ENCODE measurements at regions not wholly inside any gene's neighbourhood (a gene's known extent, or its start where the extent isn't known, plus 50 kb on each side); places are given as distances from the start of the nearest gene placed in this dataset.

DNA sequence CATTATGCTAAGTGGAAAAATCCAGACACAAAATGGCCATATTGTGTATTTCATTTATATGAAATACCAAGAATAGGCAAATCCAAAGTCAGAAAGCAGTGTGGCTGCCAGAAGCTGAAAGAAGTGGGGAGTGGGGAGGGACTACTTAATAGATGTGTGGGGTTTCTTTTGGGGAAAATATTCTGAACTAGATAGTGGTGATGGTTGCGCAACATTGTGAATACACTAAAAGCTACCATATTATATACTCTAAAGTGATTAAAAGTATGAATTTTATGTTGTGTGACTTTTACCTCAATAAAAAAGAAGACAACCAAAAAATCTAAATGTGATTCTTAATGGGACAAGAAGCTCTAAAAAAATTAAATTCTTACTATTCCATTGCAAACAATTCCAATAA lies 272.6 kb downstream of the DAD1 start:
- DNase-seq (no peak), ATAC-seq (no peak)
- H4K20me1 ChIP-seq (ENCODE audit: low read length), result no peaks in the 10 kb centered on the region
- intact Hi-C loops (cut with micrococcal nuclease), result loop anchor here (10.0 kb wide), 2 partner anchors 238 to 338 kb away; no protein-coding TSS in a partner anchor
- no peaks in the 10 kb centered on the region for H3K27me3 ChIP-seq (ENCODE audit: low read length)
- no peak overlapping the region for H3K4me2 ChIP-seq (ENCODE audit: low read length)
- no peaks in the 10 kb centered on the region for H3F3A ChIP-seq (ENCODE audit: low read length, unreplicated experiment)
- POLR2A ChIA-PET (ENCODE audit: unreplicated experiment), result no interaction called here
- TF ChIP-seq, protein P1, sequence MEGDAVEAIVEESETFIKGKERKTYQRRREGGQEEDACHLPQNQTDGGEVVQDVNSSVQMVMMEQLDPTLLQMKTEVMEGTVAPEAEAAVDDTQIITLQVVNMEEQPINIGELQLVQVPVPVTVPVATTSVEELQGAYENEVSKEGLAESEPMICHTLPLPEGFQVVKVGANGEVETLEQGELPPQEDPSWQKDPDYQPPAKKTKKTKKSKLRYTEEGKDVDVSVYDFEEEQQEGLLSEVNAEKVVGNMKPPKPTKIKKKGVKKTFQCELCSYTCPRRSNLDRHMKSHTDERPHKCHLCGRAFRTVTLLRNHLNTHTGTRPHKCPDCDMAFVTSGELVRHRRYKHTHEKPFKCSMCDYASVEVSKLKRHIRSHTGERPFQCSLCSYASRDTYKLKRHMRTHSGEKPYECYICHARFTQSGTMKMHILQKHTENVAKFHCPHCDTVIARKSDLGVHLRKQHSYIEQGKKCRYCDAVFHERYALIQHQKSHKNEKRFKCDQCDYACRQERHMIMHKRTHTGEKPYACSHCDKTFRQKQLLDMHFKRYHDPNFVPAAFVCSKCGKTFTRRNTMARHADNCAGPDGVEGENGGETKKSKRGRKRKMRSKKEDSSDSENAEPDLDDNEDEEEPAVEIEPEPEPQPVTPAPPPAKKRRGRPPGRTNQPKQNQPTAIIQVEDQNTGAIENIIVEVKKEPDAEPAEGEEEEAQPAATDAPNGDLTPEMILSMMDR (conservative IDR thresholded peaks at IDR 0.05; ENCODE audit: low read depth, low read length), result no peak
- no peak for TF ChIP-seq EZH2 (IDR thresholded peaks at IDR 0.05; ENCODE audit: low read length, unreplicated experiment)
- TF ChIP-seq EZH2phosphoT487 (IDR thresholded peaks at IDR 0.05; ENCODE audit: borderline replicate concordance, low read length), result no peak
- no peaks in the 10 kb centered on the region for H3K36me3 ChIP-seq (ENCODE audit: low read depth, low read length)
- H3K4me3 ChIP-seq (ENCODE audit: low read length), result no peak overlapping the region
- CTCF ChIA-PET, result no interaction called here
- H2AFZ ChIP-seq (ENCODE audit: low read length), result no peak overlapping the region
- BruUV-seq (replicated peaks), result no TSS peak
- no peaks in the 10 kb centered on the region for H3K79me2 ChIP-seq (ENCODE audit: low read length)
- no peak overlapping the region for H3K9ac ChIP-seq (ENCODE audit: low read length)
- no peaks in the 10 kb centered on the region for H3K9me2 ChIP-seq (replicated peaks; ENCODE audit: low read length)
- peaks cover 36% of the 10 kb centered on the region for H3K4me1 ChIP-seq (ENCODE audit: insufficient read depth, low read length)
- no peak overlapping the region for H3K27ac ChIP-seq (ENCODE audit: low read length)
- H3K9me3 ChIP-seq (ENCODE audit: low read length), result no peaks in the 10 kb centered on the region

DNA sequence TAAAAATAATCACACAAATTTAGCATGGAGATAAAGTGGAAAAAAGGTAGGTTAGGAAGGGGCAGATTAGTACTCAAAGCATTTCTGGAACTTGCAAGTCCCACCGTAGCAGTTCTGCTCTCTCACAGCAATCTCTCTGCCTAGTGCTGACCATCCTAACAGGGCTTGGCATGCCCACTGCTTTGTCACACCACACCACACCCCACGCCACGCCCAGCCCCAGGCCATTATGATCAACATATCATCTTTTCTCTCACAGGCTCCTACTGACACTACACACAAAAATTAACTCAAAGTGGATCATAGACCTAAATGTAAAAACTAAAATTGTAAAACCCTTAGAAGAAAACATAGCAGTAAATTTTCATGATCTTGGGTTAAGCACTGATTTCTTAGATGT lies 273.7 kb downstream of the DAD1 start:
- POLR2A ChIA-PET (ENCODE audit: unreplicated experiment), result no interaction called here
- ATAC-seq, result peak; percentile 45

More for the DNA sequence above, 273.7 kb downstream of the DAD1 start:
- peak; percentile 55 for DNase-seq
- Histone ChIP-seq H3K9ac (ENCODE audit: low read length) (no peak overlapping the region), H3K27me3 (ENCODE audit: low read length) (no peaks in the 10 kb centered on the region), H2AFZ (ENCODE audit: low read length) (0 out of 2 replicates have a peak overlapping the region, but pooled peaks have one; percentile 8), H3K4me2 (ENCODE audit: low read length) (peak overlapping the region; percentile 19; the same call in 1 of the 2 replicates), H3K4me1 (ENCODE audit: insufficient read depth, low read length) (peaks cover 36% of the 10 kb centered on the region), H4K20me1 (ENCODE audit: low read length) (no peaks in the 10 kb centered on the region), H3F3A (ENCODE audit: low read length, unreplicated experiment) (no peaks in the 10 kb centered on the region), H3K9me3 (ENCODE audit: low read length) (no peaks in the 10 kb centered on the region), H3K27ac (ENCODE audit: low read length) (no peak overlapping the region), H3K9me2 (replicated peaks; ENCODE audit: low read length) (no peaks in the 10 kb centered on the region), H3K4me3 (ENCODE audit: low read length) (no peak overlapping the region), H3K36me3 (ENCODE audit: low read depth, low read length) (no peaks in the 10 kb centered on the region), H3K79me2 (ENCODE audit: low read length) (no peaks in the 10 kb centered on the region)
- TF ChIP-seq EZH2phosphoT487 (IDR thresholded peaks at IDR 0.05; ENCODE audit: borderline replicate concordance, low read length) (no peak), EZH2 (IDR thresholded peaks at IDR 0.05; ENCODE audit: low read length, unreplicated experiment) (no peak)
- TF ChIP-seq, protein P1 (conservative IDR thresholded peaks at IDR 0.05; ENCODE audit: low read depth, low read length), result no peak
- CTCF ChIA-PET, result interaction anchor here (0.7 kb wide), 1 partner anchor 662 kb away, joined by 3 read pairs; no protein-coding TSS in a partner anchor
- intact Hi-C loops (cut with micrococcal nuclease), result loop anchor here (10.0 kb wide), 2 partner anchors 239 to 339 kb away; no protein-coding TSS in a partner anchor
- BruUV-seq (replicated peaks), result no TSS peak
